ENCODE measurements at regions not wholly inside any gene's neighbourhood (a gene's known extent, or its start where the extent isn't known, plus 50 kb on each side); places are given as distances from the start of the nearest gene placed in this dataset.

- TF ChIP-seq CTCF (IDR thresholded peaks at IDR 0.05), result no peak
- TF ChIP-seq POLR2A (IDR thresholded peaks at IDR 0.05), result no peak
Measured at GRCh38 chr3:59277816-59278215, 228.0 kb upstream of the CFAP20DC start.

Measured in heart left ventricle (tissue), 13 donors.